Body of pancreas (tissue), 4 donors: ENCODE measurements at regions not wholly inside any gene's neighbourhood (a gene's known extent, or its start where the extent isn't known, plus 50 kb on each side); places are given as distances from the start of the nearest gene placed in this dataset.

Source experiments
- CTCF ChIP-seq, 7 experiments: fragments of 450-650 bp in 4 of 7; fragments of 200-600 bp in 3 of 7; sonication (generic) in 3 of 7; IDR thresholded peaks; one replicate each; pipeline ENCODE4 v1.5.1; 2016 to 2019; ENCODE audit warnings: antibody characterized with exemption in 7 of 7
- POLR2A ChIP-seq, 3 donors: fragments of 450-650 bp; IDR thresholded peaks; one replicate each; pipeline ENCODE4 v1.6.1; 2016; ENCODE audit warnings: antibody characterized with exemption in 3 of 3, mild to moderate bottlenecking in 2 of 3

GRCh38 chr5:73306078-73306719, 133.2 kb downstream of the TMEM174 start:
- TF ChIP-seq CTCF (IDR thresholded peaks at IDR 0.05) (no peak), POLR2A (IDR thresholded peaks at IDR 0.05) (no peak)
